ENCODE measurements at regions not wholly inside any gene's neighbourhood (a gene's known extent, or its start where the extent isn't known, plus 50 kb on each side); places are given as distances from the start of the nearest gene placed in this dataset.

GRCh38 chr6:165183071-165183470, 126.3 kb downstream of the C6orf118 start:
- no peak overlapping the region for H3K4me3 ChIP-seq (replicated peaks in 1 of 3; ENCODE audit: insufficient read depth in 1 of 3, low read depth in 2 of 3, low read length in 3 of 3)
- no peaks in the 10 kb centered on the region for H4K20me1 ChIP-seq (ENCODE audit: insufficient read depth, low read length)
- in situ Hi-C loops (cut with HindIII; ENCODE audit: extremely low pct_ligation_motif_present, low pct_unique_long_range_greater_than_20kb): no loop called here
- ChIA-PET CTCF (ENCODE audit: low intra/inter-chr PET ratio, low total read pairs) (no interaction called here), POLR2A (no interaction called here)
- DNase-seq (ENCODE audit: low spot score) (no peak), ATAC-seq (no peak), FAIRE-seq (no peak)
- no peak overlapping the region for H3K27ac ChIP-seq (ENCODE audit: extremely low read length, insufficient read depth, low read length)
- no peaks in the 10 kb centered on the region for H3K79me2 ChIP-seq (ENCODE audit: insufficient read depth, low read length)
- H3K36me3 ChIP-seq (replicated peaks in 1 of 2; ENCODE audit: control insufficient read depth in 1 of 2, insufficient read depth in 2 of 2, low read length in 2 of 2): no peaks in the 10 kb centered on the region
- intact Hi-C loops (cut with micrococcal nuclease; ENCODE audit: unreplicated experiment): no loop called here
- no peak overlapping the region for H2AFZ ChIP-seq (ENCODE audit: low read length)
- no peak overlapping the region for H3K4me2 ChIP-seq (ENCODE audit: low read depth, low read length)
- no peak overlapping the region for H3K9ac ChIP-seq (ENCODE audit: insufficient read depth, low read depth, low read length)
- TF ChIP-seq TARDBP (CRISPR knock-in tag; IDR thresholded peaks at IDR 0.05) (no peak), ZNF558 (CRISPR knock-in tag; IDR thresholded peaks at IDR 0.05; ENCODE audit: borderline replicate concordance) (no peak), ZNF713 (CRISPR knock-in tag; IDR thresholded peaks at IDR 0.05) (no peak), ZNF260 (CRISPR knock-in tag; IDR thresholded peaks at IDR 0.05; ENCODE audit: borderline replicate concordance, low read depth) (no peak), JUN (CRISPR knock-in tag; IDR thresholded peaks at IDR 0.05) (no peak), ZFP37 (CRISPR knock-in tag; IDR thresholded peaks at IDR 0.05; ENCODE audit: borderline replicate concordance) (no peak), YEATS2 (CRISPR knock-in tag; IDR thresholded peaks at IDR 0.05; ENCODE audit: borderline replicate concordance) (no peak), SNAPC2 (CRISPR knock-in tag; IDR thresholded peaks at IDR 0.05) (no peak), ZNF510 (CRISPR knock-in tag; IDR thresholded peaks at IDR 0.05; ENCODE audit: low read depth) (no peak), MTF2 (CRISPR knock-in tag; IDR thresholded peaks at IDR 0.05; ENCODE audit: borderline replicate concordance) (no peak), ZNF230 (CRISPR knock-in tag; IDR thresholded peaks at IDR 0.05) (no peak), MLX (CRISPR knock-in tag; IDR thresholded peaks at IDR 0.05) (no peak), ZNF138 (CRISPR knock-in tag; IDR thresholded peaks at IDR 0.05; ENCODE audit: low read depth) (no peak)
- no peaks in the 10 kb centered on the region for H3K27me3 ChIP-seq (ENCODE audit: control insufficient read depth in 1 of 2, insufficient read depth in 2 of 2, low read length in 2 of 2)
- H3K4me1 ChIP-seq (ENCODE audit: insufficient read depth, low read length): no peaks in the 10 kb centered on the region
- BruUV-seq (replicated peaks): no TSS peak
- peaks cover 92% of the 10 kb centered on the region for H3K9me3 ChIP-seq (ENCODE audit: low read length)

All from HepG2 (cell line).